ENCODE measurements at regions not wholly inside any gene's neighbourhood (a gene's known extent, or its start where the extent isn't known, plus 50 kb on each side); places are given as distances from the start of the nearest gene placed in this dataset.

- no peak for DNase-seq (ENCODE audit: low spot score)
These were observed 334.8 kb downstream of the DRD1 start for GRCh38 chr5:175109058-175109755.

GRCh38 chr5:175107865-175108264 is 336.1 kb downstream of the DRD1 start:
- peak; percentile 59 for DNase-seq (ENCODE audit: low spot score)

GRCh38 chr5:175107028-175107588 is 336.9 kb downstream of the DRD1 start:
- no peak for DNase-seq (ENCODE audit: low spot score)

GRCh38 chr5:175104677-175105076 is 339.3 kb downstream of the DRD1 start:
- no peak for DNase-seq (ENCODE audit: low spot score)

- no peak for DNase-seq (ENCODE audit: low spot score)
These were observed 340.2 kb downstream of the DRD1 start for GRCh38 chr5:175103746-175104145.

- no peak for DNase-seq (ENCODE audit: low spot score)
These were observed 341.3 kb downstream of the DRD1 start for GRCh38 chr5:175102717-175103116.

- no peak for DNase-seq (ENCODE audit: low spot score)
These were observed 345.7 kb downstream of the DRD1 start for GRCh38 chr5:175098301-175098700.

GRCh38 chr5:175096469-175097165 is 347.4 kb downstream of the DRD1 start:
- no peak for DNase-seq (ENCODE audit: low spot score)

GRCh38 chr5:175094461-175094860 is 349.5 kb downstream of the DRD1 start:
- DNase-seq (ENCODE audit: low spot score) = no peak

GRCh38 chr5:175092691-175093090 is 351.3 kb downstream of the DRD1 start:
- DNase-seq (ENCODE audit: low spot score) = no peak

- DNase-seq (ENCODE audit: low spot score) = no peak
These were observed 355.0 kb downstream of the DRD1 start for GRCh38 chr5:175088963-175089362.

- DNase-seq (ENCODE audit: low spot score) = no peak
These were observed 358.6 kb downstream of the MSX2 start for GRCh38 chr5:175082866-175083590.

- no peak for DNase-seq (ENCODE audit: low spot score)
These were observed 358.0 kb downstream of the MSX2 start for GRCh38 chr5:175082346-175082745.

GRCh38 chr5:175079707-175080106 is 355.3 kb downstream of the MSX2 start:
- no peak for DNase-seq (ENCODE audit: low spot score)

- no peak for DNase-seq (ENCODE audit: low spot score)
These were observed 345.9 kb downstream of the MSX2 start for GRCh38 chr5:175070283-175070682.

GRCh38 chr5:175060257-175060656 is 335.9 kb downstream of the MSX2 start:
- no peak for DNase-seq (ENCODE audit: low spot score)

- DNase-seq (ENCODE audit: low spot score) = peak; percentile 55
These were observed 335.4 kb downstream of the MSX2 start for GRCh38 chr5:175059687-175060211.

GRCh38 chr5:175056831-175057230 is 332.4 kb downstream of the MSX2 start:
- DNase-seq (ENCODE audit: low spot score) = no peak

- no peak for DNase-seq (ENCODE audit: low spot score)
These were observed 329.9 kb downstream of the MSX2 start for GRCh38 chr5:175054243-175054642.

GRCh38 chr5:175052351-175052750 is 328.0 kb downstream of the MSX2 start:
- DNase-seq (ENCODE audit: low spot score) = no peak

- no peak for DNase-seq (ENCODE audit: low spot score)
These were observed 322.7 kb downstream of the MSX2 start for GRCh38 chr5:175047048-175047447.

GRCh38 chr5:175045820-175046219 is 321.4 kb downstream of the MSX2 start:
- no peak for DNase-seq (ENCODE audit: low spot score)
